Uterus (tissue), 3 donors: ENCODE measurements at regions not wholly inside any gene's neighbourhood (a gene's known extent, or its start where the extent isn't known, plus 50 kb on each side); places are given as distances from the start of the nearest gene placed in this dataset.
"Not testable (repeated sequence)": the region's sequence is repeated elsewhere in the genome, so short reads cannot be mapped to it uniquely, and the experiment has no call there.

Source experiments
- DNase-seq, 2 donors: peaks; one replicate each; pipeline ENCODE4 v3.0.0-alpha.2; 2019 to 2020
- H3K27ac ChIP-seq, 2 donors: fragments of 200-600 bp; sonication (generic); 1 replicate in 1 of 2; 2 replicates in 1 of 2; pipeline ENCODE4 v1.5.1; 2016 to 2018
- H3K27me3 ChIP-seq, 2 donors: fragments of 200-600 bp; sonication (generic); one replicate each; pipeline ENCODE4 v1.5.1; 2018 to 2019; ENCODE audit warnings: control low read depth in 1 of 2
- H3K36me3 ChIP-seq, 2 donors: fragments of 200-600 bp; sonication (generic); one replicate each; pipeline ENCODE4 v1.5.1; 2019; ENCODE audit warnings: control low read depth in 1 of 2
- H3K4me1 ChIP-seq, 2 donors: fragments of 200-600 bp; sonication (generic); one replicate each; pipeline ENCODE4 v1.5.1; 2018 to 2019; ENCODE audit warnings: control low read depth in 1 of 2
- H3K4me3 ChIP-seq, 2 donors: fragments of 200-600 bp; sonication (generic); 1 replicate in 1 of 2; 2 replicates in 1 of 2; pipeline ENCODE4 v1.5.1; 2018 to 2019; ENCODE audit warnings: mild to moderate bottlenecking in 1 of 2
- H3K9me3 ChIP-seq, 2 donors: fragments of 200-600 bp; sonication (generic); one replicate each; pipeline ENCODE4 v1.5.1; 2019; ENCODE audit warnings: control low read depth in 1 of 2
- CTCF ChIP-seq, 4 experiments: fragments of 200-600 bp in 2 of 4; fragments of 450-650 bp in 2 of 4; sonication (generic) in 2 of 4; IDR thresholded peaks; one replicate each; pipeline ENCODE4 v1.5.1; 2016 to 2019; ENCODE audit warnings: antibody characterized with exemption in 4 of 4, mild to moderate bottlenecking in 2 of 4, moderate library complexity in 1 of 4
- POLR2A ChIP-seq, 2 donors: fragments of 450-650 bp; IDR thresholded peaks; one replicate each; pipeline ENCODE4 v1.6.1; 2016; ENCODE audit warnings: antibody characterized with exemption in 2 of 2, mild to moderate bottlenecking in 1 of 2, moderate library complexity in 1 of 2
- intact Hi-C: fragments of 100-400 bp; cut with DNase I; formaldehyde crosslinking; loops from one replicate; pipeline ENCODE4 v1.15.1; 2023; ENCODE audit warnings: low total_unique reads
- donor health status: DM: yes; HTN: yes; CAD: no.

GRCh38 chr7:9582824-9583223 is 1149.4 kb downstream of the NXPH1 start:
- H3K27me3 ChIP-seq = no peaks in the 10 kb centered on the region
- no peak for DNase-seq
- H3K36me3 ChIP-seq = peaks cover 0 to 4% of the 10 kb centered on the region in 2 donors
- H3K9me3 ChIP-seq = no peaks in the 10 kb centered on the region
- H3K4me3 ChIP-seq = no peak overlapping the region
- no peak overlapping the region for H3K27ac ChIP-seq
- no peaks in the 10 kb centered on the region for H3K4me1 ChIP-seq
- intact Hi-C loops = no loop called here
- no peak for TF ChIP-seq POLR2A (IDR thresholded peaks at IDR 0.05)
- no peak for TF ChIP-seq CTCF (IDR thresholded peaks at IDR 0.05)

GRCh38 chr7:9598411-9598810 is 1165.0 kb downstream of the NXPH1 start:
- TF ChIP-seq POLR2A (IDR thresholded peaks at IDR 0.05) (no peak), CTCF (IDR thresholded peaks at IDR 0.05) (no peak)

GRCh38 chr7:9600974-9601373 is 1167.6 kb downstream of the NXPH1 start:
- Histone ChIP-seq H3K27me3 (no peaks in the 10 kb centered on the region), H3K36me3 (no peaks in the 10 kb centered on the region), H3K27ac (no peak overlapping the region), H3K4me1 (no peaks in the 10 kb centered on the region), H3K9me3 (no peaks in the 10 kb centered on the region), H3K4me3 (no peak overlapping the region)
- no peak for DNase-seq
- intact Hi-C loops = no loop called here
- TF ChIP-seq POLR2A (IDR thresholded peaks at IDR 0.05) (no peak), CTCF (IDR thresholded peaks at IDR 0.05) (no peak)

More at GRCh38 chr7:9598411-9598810, 1165.0 kb downstream of the NXPH1 start:
- Histone ChIP-seq H3K4me1 (no peaks in the 10 kb centered on the region), H3K27me3 (no peaks in the 10 kb centered on the region), H3K27ac (no peak overlapping the region), H3K36me3 (no peaks in the 10 kb centered on the region), H3K9me3 (no peaks in the 10 kb centered on the region), H3K4me3 (no peak overlapping the region)
- intact Hi-C loops = no loop called here
- DNase-seq = no peak

GRCh38 chr7:9603291-9603690 is 1169.9 kb downstream of the NXPH1 start:
- H3K36me3 ChIP-seq = no peaks in the 10 kb centered on the region
- no peak overlapping the region for H3K27ac ChIP-seq
- no peaks in the 10 kb centered on the region for H3K9me3 ChIP-seq
- no peak for DNase-seq
- no peak overlapping the region for H3K4me3 ChIP-seq
- intact Hi-C loops = no loop called here
- H3K4me1 ChIP-seq = no peaks in the 10 kb centered on the region
- TF ChIP-seq CTCF (IDR thresholded peaks at IDR 0.05) = no peak
- no peak for TF ChIP-seq POLR2A (IDR thresholded peaks at IDR 0.05)
- H3K27me3 ChIP-seq = no peaks in the 10 kb centered on the region

GRCh38 chr7:9608560-9608959 is 1175.2 kb downstream of the NXPH1 start:
- Histone ChIP-seq H3K36me3 (no peaks in the 10 kb centered on the region), H3K9me3 (no peaks in the 10 kb centered on the region), H3K4me3 (no peak overlapping the region), H3K4me1 (no peaks in the 10 kb centered on the region), H3K27ac (no peak overlapping the region), H3K27me3 (no peaks in the 10 kb centered on the region)
- TF ChIP-seq CTCF (IDR thresholded peaks at IDR 0.05) (no peak), POLR2A (IDR thresholded peaks at IDR 0.05) (no peak)
- DNase-seq = no peak
- intact Hi-C loops = no loop called here

GRCh38 chr7:9620899-9621298 is 1187.5 kb downstream of the NXPH1 start:
- DNase-seq, H3K4me3 ChIP-seq, intact Hi-C loops, H3K27me3 ChIP-seq, H3K27ac ChIP-seq, H3K4me1 ChIP-seq, H3K9me3 ChIP-seq, H3K36me3 ChIP-seq: not testable (repeated sequence)

GRCh38 chr7:9621306-9621902 is 1188.0 kb downstream of the NXPH1 start:
- intact Hi-C loops, H3K4me1 ChIP-seq, H3K36me3 ChIP-seq, H3K27ac ChIP-seq, DNase-seq, H3K27me3 ChIP-seq, H3K4me3 ChIP-seq, H3K9me3 ChIP-seq: not testable (repeated sequence)
